ENCODE measurements at regions not wholly inside any gene's neighbourhood (a gene's known extent, or its start where the extent isn't known, plus 50 kb on each side); places are given as distances from the start of the nearest gene placed in this dataset.

- no peaks in the 10 kb centered on the region for H3K27me3 ChIP-seq (replicated peaks in 1 of 2; ENCODE audit: control insufficient read depth in 2 of 2, insufficient read depth in 2 of 2, low read length in 1 of 2)
- no peaks in the 10 kb centered on the region for H3K9me3 ChIP-seq (replicated peaks; ENCODE audit: control insufficient read depth, insufficient read depth, low read length)
- in situ Hi-C loops (cut with MboI) (no loop called here), intact Hi-C loops (cut with micrococcal nuclease; ENCODE audit: unreplicated experiment) (no loop called here)
- no peaks in the 10 kb centered on the region for H3K4me1 ChIP-seq (ENCODE audit: control insufficient read depth, insufficient read depth, low read length)
- DNase-seq (ENCODE audit: low read depth, low spot score): no peak
- no peak for FAIRE-seq
- 75% methylated on average over 1 of the region's 1 CpG for WGBS (ENCODE audit: insufficient coverage, insufficient replicate concordance, low lambda C conversion rate, missing lambda C conversion rate)
- no peaks in the 10 kb centered on the region for H4K20me1 ChIP-seq (ENCODE audit: control insufficient read depth, insufficient read depth)
- H2AFZ ChIP-seq (ENCODE audit: control insufficient read depth, low read depth, low read length): no peak overlapping the region
- ChIA-PET SMC1A (ENCODE audit: uncharacterized antibody, unreplicated experiment) (no interaction called here), RAD21 (ENCODE audit: unreplicated experiment) (no interaction called here), CTCF (no interaction called here), POLR2A (no interaction called here)
- H3K4me2 ChIP-seq (ENCODE audit: control insufficient read depth, insufficient read depth): no peak overlapping the region
- TF ChIP-seq NBN (IDR thresholded peaks at IDR 0.05): no peak
- no peak for TF ChIP-seq MAX (IDR thresholded peaks at IDR 0.05; ENCODE audit: low read depth, low read length)
- TF ChIP-seq RELA (IDR thresholded peaks at IDR 0.05; ENCODE audit: borderline replicate concordance, partially characterized antibody): no peak
- TF ChIP-seq TARDBP (IDR thresholded peaks at IDR 0.05; ENCODE audit: borderline replicate concordance): no peak
- TF ChIP-seq POU2F2 (IDR thresholded peaks at IDR 0.05; ENCODE audit: borderline replicate concordance, low read depth, low read length): no peak
- TF ChIP-seq ZBTB33 (IDR thresholded peaks at IDR 0.05): no peak
- BruUV-seq (replicated peaks): no TSS peak
- no peak for ATAC-seq
- H3K27ac ChIP-seq (ENCODE audit: control insufficient read depth, insufficient read depth): no peak overlapping the region
- no peaks in the 10 kb centered on the region for H3K36me3 ChIP-seq (ENCODE audit: control insufficient read depth in 2 of 2, insufficient read depth in 2 of 2, low read length in 1 of 2)
- H3K4me3 ChIP-seq: no peak overlapping the region
- no peaks in the 10 kb centered on the region for H3K79me2 ChIP-seq (ENCODE audit: control insufficient read depth, insufficient read depth, low read length)
- no peak overlapping the region for H3K9ac ChIP-seq (ENCODE audit: control insufficient read depth, insufficient read depth, low read length)
These were observed 2326.6 kb upstream of the RAG2 start for GRCh38 chr11:38924644-38925043.

- SMC1A ChIA-PET (ENCODE audit: uncharacterized antibody, unreplicated experiment): interaction anchor here (1.2 kb wide), 1 partner anchor 11 kb away, joined by 3 read pairs; no protein-coding TSS in a partner anchor
- POLR2A ChIA-PET: no interaction called here
- no TSS peak for BruUV-seq (replicated peaks)
- CTCF ChIA-PET: interaction anchor here (0.6 kb wide), 1 partner anchor 75 kb away, joined by 3 read pairs; no protein-coding TSS in a partner anchor
- Histone ChIP-seq H3K27me3 (replicated peaks in 1 of 2; ENCODE audit: control insufficient read depth in 2 of 2, insufficient read depth in 2 of 2, low read length in 1 of 2) (no peaks in the 10 kb centered on the region), H4K20me1 (ENCODE audit: control insufficient read depth, insufficient read depth) (no peaks in the 10 kb centered on the region), H3K9ac (ENCODE audit: control insufficient read depth, insufficient read depth, low read length) (no peak overlapping the region), H2AFZ (ENCODE audit: control insufficient read depth, low read depth, low read length) (no peak overlapping the region), H3K9me3 (replicated peaks; ENCODE audit: control insufficient read depth, insufficient read depth, low read length) (no peaks in the 10 kb centered on the region), H3K79me2 (ENCODE audit: control insufficient read depth, insufficient read depth, low read length) (no peaks in the 10 kb centered on the region), H3K4me1 (ENCODE audit: control insufficient read depth, insufficient read depth, low read length) (no peaks in the 10 kb centered on the region), H3K36me3 (ENCODE audit: control insufficient read depth in 2 of 2, insufficient read depth in 2 of 2, low read length in 1 of 2) (no peaks in the 10 kb centered on the region), H3K4me2 (ENCODE audit: control insufficient read depth, insufficient read depth) (no peak overlapping the region), H3K27ac (ENCODE audit: control insufficient read depth, insufficient read depth) (no peak overlapping the region), H3K4me3 (no peak overlapping the region)
- intact Hi-C loops (cut with micrococcal nuclease; ENCODE audit: unreplicated experiment): no loop called here
- DNase-seq (ENCODE audit: low read depth, low spot score): no peak
- RAD21 ChIA-PET (ENCODE audit: unreplicated experiment): no interaction called here
- ATAC-seq: no peak
- in situ Hi-C loops (cut with MboI): no loop called here
- 44% methylated on average over 2 of the region's 6 CpGs for WGBS (ENCODE audit: insufficient coverage, insufficient replicate concordance, low lambda C conversion rate, missing lambda C conversion rate)
- FAIRE-seq: no peak
- TF ChIP-seq ZNF622 (IDR thresholded peaks at IDR 0.05) (no peak), ELK1 (IDR thresholded peaks at IDR 0.05; ENCODE audit: low read depth, low read length) (no peak), TAF1 (IDR thresholded peaks at IDR 0.05; ENCODE audit: borderline replicate concordance, low read depth, low read length) (no peak), ATF2 (IDR thresholded peaks at IDR 0.05; ENCODE audit: low read length) (no peak), POLR2A (IDR thresholded peaks at IDR 0.05; ENCODE audit: low read depth, low read length) (no peak), WRNIP1 (IDR thresholded peaks at IDR 0.05; ENCODE audit: borderline replicate concordance, low read depth, low read length) (no peak), RELA (IDR thresholded peaks at IDR 0.05; ENCODE audit: borderline replicate concordance, partially characterized antibody) (no peak), ZBED1 (IDR thresholded peaks at IDR 0.05; ENCODE audit: borderline replicate concordance) (no peak)
These were observed 2302.2 kb upstream of the RAG2 start for GRCh38 chr11:38900211-38900610.

Measured in GM12878 (cell line).